Fibroblast of lung (primary cell): ENCODE measurements at regions not wholly inside any gene's neighbourhood (a gene's known extent, or its start where the extent isn't known, plus 50 kb on each side); places are given as distances from the start of the nearest gene placed in this dataset.
"Not testable (repeated sequence)": the region's sequence is repeated elsewhere in the genome, so short reads cannot be mapped to it uniquely, and the experiment has no call there.

Experiments used
- EZH2 ChIP-seq: IDR thresholded peaks from 2 replicates; pipeline ENCODE4 v1.5.1; 2012; ENCODE audit warnings: low read length, control low read depth, mild to moderate bottlenecking; ENCODE audit errors: missing control alignments
- TF ChIP-seq, protein P1 (sequence below), 2 donors: IDR thresholded peaks in 1 of 2; conservative IDR thresholded peaks in 1 of 2; 1 replicate in 1 of 2; 2 replicates in 1 of 2; pipeline ENCODE4 v1.5.1; 2011 to 2012; ENCODE audit warnings: low read length in 2 of 2, control low read depth in 1 of 2, inconsistent platforms in 1 of 2, low read depth in 1 of 2, mild to moderate bottlenecking in 1 of 2

DNA sequence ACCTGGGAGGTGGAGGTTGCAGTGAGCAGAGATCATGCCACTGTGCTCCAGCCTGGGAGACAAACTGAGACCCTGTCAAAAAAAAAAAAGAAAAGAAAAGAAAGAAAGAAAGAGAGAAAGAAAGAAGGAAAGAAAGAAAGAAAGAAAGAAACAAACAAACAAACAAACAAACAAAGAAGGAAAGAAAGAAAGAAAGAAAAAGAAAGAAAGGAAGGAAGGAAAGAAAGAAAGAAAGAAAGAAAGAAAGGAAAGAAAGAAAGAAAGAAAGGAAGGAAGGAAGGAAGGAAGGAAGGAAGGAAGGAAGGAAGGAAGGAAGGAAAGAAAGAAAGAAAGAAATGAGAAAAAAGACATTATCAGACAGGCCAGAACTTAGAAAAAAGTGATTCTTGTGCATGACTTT lies 291.0 kb upstream of the FOXK1 start:
- not testable (repeated sequence) for TF ChIP-seq EZH2
- TF ChIP-seq, protein P1, sequence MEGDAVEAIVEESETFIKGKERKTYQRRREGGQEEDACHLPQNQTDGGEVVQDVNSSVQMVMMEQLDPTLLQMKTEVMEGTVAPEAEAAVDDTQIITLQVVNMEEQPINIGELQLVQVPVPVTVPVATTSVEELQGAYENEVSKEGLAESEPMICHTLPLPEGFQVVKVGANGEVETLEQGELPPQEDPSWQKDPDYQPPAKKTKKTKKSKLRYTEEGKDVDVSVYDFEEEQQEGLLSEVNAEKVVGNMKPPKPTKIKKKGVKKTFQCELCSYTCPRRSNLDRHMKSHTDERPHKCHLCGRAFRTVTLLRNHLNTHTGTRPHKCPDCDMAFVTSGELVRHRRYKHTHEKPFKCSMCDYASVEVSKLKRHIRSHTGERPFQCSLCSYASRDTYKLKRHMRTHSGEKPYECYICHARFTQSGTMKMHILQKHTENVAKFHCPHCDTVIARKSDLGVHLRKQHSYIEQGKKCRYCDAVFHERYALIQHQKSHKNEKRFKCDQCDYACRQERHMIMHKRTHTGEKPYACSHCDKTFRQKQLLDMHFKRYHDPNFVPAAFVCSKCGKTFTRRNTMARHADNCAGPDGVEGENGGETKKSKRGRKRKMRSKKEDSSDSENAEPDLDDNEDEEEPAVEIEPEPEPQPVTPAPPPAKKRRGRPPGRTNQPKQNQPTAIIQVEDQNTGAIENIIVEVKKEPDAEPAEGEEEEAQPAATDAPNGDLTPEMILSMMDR (conservative IDR thresholded peaks at IDR 0.05 in 1 of 2, IDR thresholded peaks at IDR 0.05 in 1 of 2; ENCODE audit: low read depth in 1 of 2, low read length in 2 of 2), result not testable (repeated sequence)
